ENCODE measurements at regions not wholly inside any gene's neighbourhood (a gene's known extent, or its start where the extent isn't known, plus 50 kb on each side); places are given as distances from the start of the nearest gene placed in this dataset.

GRCh38 chr3:168753724-168754123, 658.0 kb upstream of the GOLIM4 start:
- no peak for TF ChIP-seq REST (IDR thresholded peaks at IDR 0.05; ENCODE audit: low read depth)
- TF ChIP-seq NFIC (IDR thresholded peaks at IDR 0.05), result no peak
- no peak for TF ChIP-seq TAF1 (IDR thresholded peaks at IDR 0.05; ENCODE audit: low read depth)
- TF ChIP-seq TEAD4 (IDR thresholded peaks at IDR 0.05), result no peak
- TF ChIP-seq TCF12 (IDR thresholded peaks at IDR 0.05; ENCODE audit: low read depth), result no peak
- TF ChIP-seq ZBTB7A (IDR thresholded peaks at IDR 0.05; ENCODE audit: low read depth), result no peak

GRCh38 chr3:168752339-168752738, 656.6 kb upstream of the GOLIM4 start:
- TF ChIP-seq RAD21 (IDR thresholded peaks at IDR 0.05; ENCODE audit: low read depth), result no peak
- TF ChIP-seq YY1 (IDR thresholded peaks at IDR 0.05; ENCODE audit: low read depth), result no peak
- no peak for TF ChIP-seq TEAD4 (IDR thresholded peaks at IDR 0.05)
- no peak for TF ChIP-seq CREB1 (IDR thresholded peaks at IDR 0.05; ENCODE audit: low read depth)

GRCh38 chr3:168747697-168748096, 652.0 kb upstream of the GOLIM4 start:
- TF ChIP-seq TAF1 (IDR thresholded peaks at IDR 0.05; ENCODE audit: low read depth) (no peak), NFIC (IDR thresholded peaks at IDR 0.05) (no peak), ZBTB7A (IDR thresholded peaks at IDR 0.05; ENCODE audit: low read depth) (no peak)

- no peak for TF ChIP-seq CREB1 (IDR thresholded peaks at IDR 0.05; ENCODE audit: low read depth)
- no peak for TF ChIP-seq ZBTB7A (IDR thresholded peaks at IDR 0.05; ENCODE audit: low read depth)
- no peak for TF ChIP-seq TAF1 (IDR thresholded peaks at IDR 0.05; ENCODE audit: low read depth)
- TF ChIP-seq TCF12 (IDR thresholded peaks at IDR 0.05; ENCODE audit: low read depth), result no peak
- TF ChIP-seq CEBPB (IDR thresholded peaks at IDR 0.05), result no peak
- no peak for TF ChIP-seq MAX (IDR thresholded peaks at IDR 0.05)
- no peak for TF ChIP-seq EP300 (IDR thresholded peaks at IDR 0.05; ENCODE audit: borderline replicate concordance)
- TF ChIP-seq FOXM1 (IDR thresholded peaks at IDR 0.05; ENCODE audit: borderline replicate concordance, low read depth), result no peak
- no peak for TF ChIP-seq REST (IDR thresholded peaks at IDR 0.05; ENCODE audit: low read depth)
- no peak for TF ChIP-seq EGR1 (IDR thresholded peaks at IDR 0.05)
- no peak for TF ChIP-seq USF1 (IDR thresholded peaks at IDR 0.05)
- no peak for TF ChIP-seq TEAD4 (IDR thresholded peaks at IDR 0.05)
- TF ChIP-seq YY1 (IDR thresholded peaks at IDR 0.05; ENCODE audit: low read depth), result no peak
- no peak for TF ChIP-seq NFIC (IDR thresholded peaks at IDR 0.05)
- no peak for TF ChIP-seq RAD21 (IDR thresholded peaks at IDR 0.05; ENCODE audit: low read depth)
These were observed 643.0 kb upstream of the GOLIM4 start for GRCh38 chr3:168738527-168739325.

GRCh38 chr3:168736202-168736601, 640.5 kb upstream of the GOLIM4 start:
- TF ChIP-seq TCF12 (IDR thresholded peaks at IDR 0.05; ENCODE audit: low read depth), result no peak
- TF ChIP-seq FOXM1 (IDR thresholded peaks at IDR 0.05; ENCODE audit: borderline replicate concordance, low read depth), result no peak
- no peak for TF ChIP-seq EP300 (IDR thresholded peaks at IDR 0.05; ENCODE audit: borderline replicate concordance)
- no peak for TF ChIP-seq ZBTB7A (IDR thresholded peaks at IDR 0.05; ENCODE audit: low read depth)
- no peak for TF ChIP-seq CREB1 (IDR thresholded peaks at IDR 0.05; ENCODE audit: low read depth)
- no peak for TF ChIP-seq TEAD4 (IDR thresholded peaks at IDR 0.05)
- no peak for TF ChIP-seq TAF1 (IDR thresholded peaks at IDR 0.05; ENCODE audit: low read depth)
- TF ChIP-seq CEBPB (IDR thresholded peaks at IDR 0.05), result no peak
- no peak for TF ChIP-seq USF1 (IDR thresholded peaks at IDR 0.05)
- TF ChIP-seq NFIC (IDR thresholded peaks at IDR 0.05), result no peak
- no peak for TF ChIP-seq REST (IDR thresholded peaks at IDR 0.05; ENCODE audit: low read depth)
- TF ChIP-seq MAX (IDR thresholded peaks at IDR 0.05), result no peak
- TF ChIP-seq EGR1 (IDR thresholded peaks at IDR 0.05), result no peak
- TF ChIP-seq YY1 (IDR thresholded peaks at IDR 0.05; ENCODE audit: low read depth), result no peak
